Small intestine (tissue), 7 donors: ENCODE measurements at regions not wholly inside any gene's neighbourhood (a gene's known extent, or its start where the extent isn't known, plus 50 kb on each side); places are given as distances from the start of the nearest gene placed in this dataset.

Source experiments
- DNase-seq, 2 donors: peaks; one replicate each; pipeline versions ENCODE4 v3.0.0 to v3.0.0-alpha.2; 2013
- FAIRE-seq: peaks from 2 replicates; lab custom pipeline; 2012; peaks lifted over from hg19 to GRCh38; lab: Jason Lieb, UNC
- H3K27ac ChIP-seq, 3 donors: one replicate each; pipeline ENCODE4 v1.5.1; 2013; ENCODE audit warnings: low read length in 2 of 3, mild to moderate bottlenecking in 2 of 3, control low read depth in 1 of 3, inconsistent platforms in 1 of 3, low read depth in 1 of 3, moderate library complexity in 1 of 3
- H3K27me3 ChIP-seq, 3 donors: one replicate each; pipeline ENCODE4 v1.6.1; 2013; ENCODE audit warnings: low read length in 3 of 3, inconsistent platforms in 1 of 3; ENCODE audit not compliant: control insufficient read depth in 3 of 3, insufficient read depth in 3 of 3
- H3K36me3 ChIP-seq, 3 donors: one replicate each; pipeline ENCODE4 v1.6.1; 2013; ENCODE audit warnings: low read length in 3 of 3, inconsistent platforms in 1 of 3, low read depth in 1 of 3, mild to moderate bottlenecking in 1 of 3, moderate library complexity in 1 of 3; ENCODE audit not compliant: control insufficient read depth in 3 of 3, insufficient read depth in 2 of 3
- H3K4me1 ChIP-seq, 3 donors: one replicate each; pipeline ENCODE4 v1.6.1; 2013; ENCODE audit warnings: low read length in 2 of 3, inconsistent platforms in 1 of 3, low read depth in 1 of 3, mild to moderate bottlenecking in 1 of 3, moderate library complexity in 1 of 3; ENCODE audit not compliant: control insufficient read depth in 3 of 3, insufficient read depth in 2 of 3
- H3K4me3 ChIP-seq, 3 donors: one replicate each; pipeline ENCODE4 v1.5.1; 2013; ENCODE audit warnings: low read length in 3 of 3, control low read depth in 1 of 3, inconsistent platforms in 1 of 3, low read depth in 1 of 3, mild to moderate bottlenecking in 1 of 3, moderate library complexity in 1 of 3
- H3K9me3 ChIP-seq, 2 donors: one replicate each; pipeline ENCODE4 v1.6.1; 2013; ENCODE audit warnings: low read depth in 1 of 2, low read length in 1 of 2; ENCODE audit not compliant: control insufficient read depth in 2 of 2, insufficient read depth in 1 of 2
- WGBS, 3 donors: extraction: QIAGEN DNeasy Blood & Tissue Kit; methylation state at CpG; one replicate each; pipeline ENCODE4 v1.1.7; 2013; 5-methylcytosine and 5-hydroxymethylcytosine counted together
- donor health status: healthy with polysubstance abuse.
- donor health status: control.
- donor health status: control.
- donor health status: Bipolar disorder and iron deficiency.
- donor health status: healthy.

GRCh38 chr2:196324211-196324610, 152.8 kb upstream of the STK17B start:
- no peak overlapping the region for H3K4me3 ChIP-seq
- no peaks in the 10 kb centered on the region for H3K4me1 ChIP-seq
- 91 to 92% (median 92%) methylated on average over 2 of the region's 2 CpGs for WGBS, 3 donors
- peaks cover 0 to 1% (median 0%) of the 10 kb centered on the region in 3 donors for H3K36me3 ChIP-seq
- DNase-seq = no peak
- H3K9me3 ChIP-seq = no peaks in the 10 kb centered on the region
- H3K27ac ChIP-seq = no peak overlapping the region
- FAIRE-seq = no peak
- no peaks in the 10 kb centered on the region for H3K27me3 ChIP-seq

- FAIRE-seq (no peak), DNase-seq (no peak)
- 69 to 77% (median 71%) methylated on average over 3 of the region's 3 CpGs for WGBS, 3 donors
Measured at GRCh38 chr2:196328088-196328680, 156.8 kb upstream of the STK17B start.

GRCh38 chr2:196329959-196330358, 158.6 kb upstream of the STK17B start:
- DNase-seq (no peak), FAIRE-seq (no peak)
- no peaks in the 10 kb centered on the region for H3K9me3 ChIP-seq
- 76 to 85% (median 83%) methylated on average over 2 of the region's 2 CpGs for WGBS, 3 donors
- no peak overlapping the region for H3K4me3 ChIP-seq
- peaks cover 0 to 5% (median 2%) of the 10 kb centered on the region in 3 donors for H3K4me1 ChIP-seq
- no peak overlapping the region for H3K27ac ChIP-seq
- no peaks in the 10 kb centered on the region for H3K27me3 ChIP-seq
- no peaks in the 10 kb centered on the region for H3K36me3 ChIP-seq

More at GRCh38 chr2:196328088-196328680, 156.8 kb upstream of the STK17B start:
- H3K27me3 ChIP-seq = no peaks in the 10 kb centered on the region
- H3K27ac ChIP-seq = no peak overlapping the region
- no peaks in the 10 kb centered on the region for H3K36me3 ChIP-seq
- no peak overlapping the region for H3K4me3 ChIP-seq
- H3K9me3 ChIP-seq = no peaks in the 10 kb centered on the region
- H3K4me1 ChIP-seq = peaks cover 0 to 5% (median 2%) of the 10 kb centered on the region in 3 donors

GRCh38 chr2:196330645-196331044, 159.3 kb upstream of the STK17B start:
- no peaks in the 10 kb centered on the region for H3K36me3 ChIP-seq
- FAIRE-seq (no peak), DNase-seq (no peak)
- H3K9me3 ChIP-seq = no peaks in the 10 kb centered on the region
- H3K4me3 ChIP-seq = no peak overlapping the region
- WGBS, 3 donors = 86 to 91% (median 88%) methylated on average over 4 of the region's 4 CpGs
- peaks cover 0 to 5% (median 2%) of the 10 kb centered on the region in 3 donors for H3K4me1 ChIP-seq
- H3K27ac ChIP-seq = no peak overlapping the region
- H3K27me3 ChIP-seq = no peaks in the 10 kb centered on the region

GRCh38 chr2:196331143-196331542, 159.8 kb upstream of the STK17B start:
- Histone ChIP-seq H3K4me3 (no peak overlapping the region), H3K27ac (peak overlapping the region in 2 of 3 donors; percentile 39 to 62), H3K36me3 (no peaks in the 10 kb centered on the region), H3K9me3 (no peaks in the 10 kb centered on the region), H3K4me1 (peaks cover 0 to 5% (median 2%) of the 10 kb centered on the region in 3 donors), H3K27me3 (no peaks in the 10 kb centered on the region)
- FAIRE-seq = no peak
- WGBS, 3 donors = 29 to 59% (median 41%) methylated on average over 5 of the region's 5 CpGs
- peak; percentile 70 to 86 for DNase-seq

GRCh38 chr2:196331851-196332250, 160.5 kb upstream of the STK17B start:
- 26 to 39% (median 39%) methylated on average over 4 of the region's 4 CpGs for WGBS, 3 donors
- Histone ChIP-seq H3K27me3 (no peaks in the 10 kb centered on the region), H3K9me3 (no peaks in the 10 kb centered on the region), H3K4me3 (no peak overlapping the region), H3K4me1 (peaks cover 0 to 5% (median 2%) of the 10 kb centered on the region in 3 donors), H3K36me3 (no peaks in the 10 kb centered on the region), H3K27ac (no peak overlapping the region)
- FAIRE-seq = no peak
- no peak for DNase-seq

- no peak for DNase-seq
Measured at GRCh38 chr2:196333397-196333796, 162.0 kb upstream of the STK17B start.

GRCh38 chr2:196334710-196335109, 163.3 kb upstream of the STK17B start:
- H3K4me1 ChIP-seq = peaks cover 0 to 5% (median 2%) of the 10 kb centered on the region in 3 donors
- H3K27ac ChIP-seq = no peak overlapping the region
- H3K4me3 ChIP-seq = no peak overlapping the region
- DNase-seq (no peak), FAIRE-seq (no peak)
- no peaks in the 10 kb centered on the region for H3K36me3 ChIP-seq
- H3K9me3 ChIP-seq = no peaks in the 10 kb centered on the region
- no peaks in the 10 kb centered on the region for H3K27me3 ChIP-seq
- 84 to 92% (median 91%) methylated on average over 3 of the region's 3 CpGs for WGBS, 3 donors

More at GRCh38 chr2:196333397-196333796, 162.0 kb upstream of the STK17B start:
- Histone ChIP-seq H3K27ac (no peak overlapping the region), H3K4me1 (peaks cover 0 to 5% (median 2%) of the 10 kb centered on the region in 3 donors), H3K36me3 (no peaks in the 10 kb centered on the region), H3K4me3 (no peak overlapping the region), H3K27me3 (no peaks in the 10 kb centered on the region), H3K9me3 (no peaks in the 10 kb centered on the region)
- no peak for FAIRE-seq

GRCh38 chr2:196335221-196335634, 163.8 kb upstream of the STK17B start:
- H3K36me3 ChIP-seq = no peaks in the 10 kb centered on the region
- FAIRE-seq (no peak), DNase-seq (no peak)
- peaks cover 0 to 5% (median 2%) of the 10 kb centered on the region in 3 donors for H3K4me1 ChIP-seq
- H3K9me3 ChIP-seq = no peaks in the 10 kb centered on the region
- 63 to 70% (median 69%) methylated on average over 6 of the region's 6 CpGs for WGBS, 3 donors
- H3K27me3 ChIP-seq = no peaks in the 10 kb centered on the region
- H3K27ac ChIP-seq = no peak overlapping the region
- H3K4me3 ChIP-seq = no peak overlapping the region
